H1 (cell line): ENCODE measurements at regions not wholly inside any gene's neighbourhood (a gene's known extent, or its start where the extent isn't known, plus 50 kb on each side); places are given as distances from the start of the nearest gene placed in this dataset.

Source experiments
- CTCF ChIA-PET: fragments of 300-600 bp; sonication (Branson Sonifier 250); formaldehyde crosslinking; loops from one replicate; lab custom pipeline; 2021; ENCODE audit not compliant: partially characterized antibody; lab: Charles Lee
- POLR2A ChIA-PET: fragments of 300-600 bp; sonication (Branson Sonifier 250); formaldehyde crosslinking; loops from one replicate; lab custom pipeline; 2021; ENCODE audit warnings: inconsistent platforms; ENCODE audit not compliant: partially characterized antibody; lab: Charles Lee
- DNase-seq, 2 experiments: peaks; one replicate each; pipeline versions ENCODE4 v3.0.0 to v3.0.0-alpha.2; 2010 to 2022; ENCODE audit warnings: low spot score in 2 of 2, low read depth in 1 of 2, mixed read lengths in 1 of 2
- FAIRE-seq: peaks from 2 replicates; lab custom pipeline; 2011; peaks lifted over from hg19 to GRCh38; lab: Jason Lieb, UNC
- H2AFZ ChIP-seq: 2 replicates; pipeline ENCODE4 v1.8.1; 2012; ENCODE audit warnings: low read length, inconsistent platforms
- H2AK5ac ChIP-seq: 2 replicates; pipeline ENCODE4 v1.6.1; 2013; ENCODE audit warnings: low read depth, low read length
- H2BK120ac ChIP-seq: replicated peaks from 2 replicates; pipeline ENCODE3; 2013; ENCODE audit warnings: low read depth, low read length, inconsistent platforms
- H2BK12ac ChIP-seq: 2 replicates; pipeline ENCODE4 v1.6.1; 2013; ENCODE audit warnings: low read depth, low read length
- H2BK15ac ChIP-seq: 2 replicates; pipeline ENCODE4 v1.6.1; 2013; ENCODE audit warnings: low read length
- H2BK20ac ChIP-seq: 2 replicates; pipeline ENCODE4 v1.6.1; 2013; ENCODE audit warnings: low read length
- H2BK5ac ChIP-seq: 2 replicates; pipeline ENCODE4 v1.6.1; 2013; ENCODE audit warnings: low read depth, low read length
- H3K14ac ChIP-seq: 2 replicates; pipeline ENCODE4 v1.6.1; 2013; ENCODE audit warnings: inconsistent platforms; ENCODE audit not compliant: insufficient read length
- H3K18ac ChIP-seq: 2 replicates; pipeline ENCODE4 v1.6.1; 2013; ENCODE audit warnings: low read length; ENCODE audit errors: extremely low read depth
- H3K23ac ChIP-seq: 2 replicates; pipeline ENCODE4 v1.6.1; 2013; ENCODE audit warnings: inconsistent platforms; ENCODE audit not compliant: insufficient read length
- H3K23me2 ChIP-seq: 2 replicates; pipeline ENCODE4 v1.6.1; 2013; ENCODE audit warnings: low read depth, low read length
- H3K27ac ChIP-seq: 2 replicates; pipeline ENCODE4 v1.6.1; 2011; ENCODE audit warnings: low read depth, low read length, inconsistent platforms
- H3K27me3 ChIP-seq, 4 experiments: replicated peaks in 1 of 4; 1 replicate in 1 of 4; 2 replicates in 3 of 4; pipeline versions ENCODE4 v1.6.1 to v1.8.1; 2011 to 2013; ENCODE audit warnings: low read length in 3 of 4, mild to moderate bottlenecking in 3 of 4, inconsistent platforms in 2 of 4, mixed read lengths in 2 of 4, moderate library complexity in 1 of 4; ENCODE audit not compliant: control insufficient read depth in 3 of 4, insufficient read depth in 3 of 4; ENCODE audit errors: extremely low read depth in 1 of 4
- H3K36me3 ChIP-seq, 4 experiments: 2 replicates each; pipeline versions ENCODE4 v1.6.1 to v1.8.1; 2011 to 2013; ENCODE audit warnings: mild to moderate bottlenecking in 4 of 4, low read length in 3 of 4, moderate library complexity in 2 of 4, control low read depth in 1 of 4, inconsistent platforms in 1 of 4; ENCODE audit not compliant: insufficient read depth in 4 of 4, control insufficient read depth in 2 of 4
- H3K4ac ChIP-seq: replicated peaks from 2 replicates; pipeline ENCODE3; 2013; ENCODE audit warnings: low read length, low read depth, mixed read lengths, inconsistent platforms; ENCODE audit not compliant: insufficient read length
- H3K4me1 ChIP-seq, 4 experiments: replicated peaks in 1 of 4; 1 replicate in 1 of 4; 2 replicates in 3 of 4; pipeline versions ENCODE4 v1.6.1 to v1.8.1; 2011 to 2013; ENCODE audit warnings: low read length in 3 of 4, inconsistent platforms in 2 of 4, mixed read lengths in 1 of 4; ENCODE audit not compliant: insufficient read depth in 4 of 4, control insufficient read depth in 3 of 4
- H3K4me2 ChIP-seq, 2 experiments: 2 replicates each; pipeline versions ENCODE4 v1.6.1 to v1.8.1; 2011 to 2013; ENCODE audit warnings: low read depth in 2 of 2, low read length in 2 of 2, control low read depth in 1 of 2, inconsistent platforms in 1 of 2, mild to moderate bottlenecking in 1 of 2; ENCODE audit not compliant: insufficient read depth in 1 of 2
- H3K4me3 ChIP-seq, 4 experiments: fragments of 200-600, 300-600 bp in 1 of 4; sonication (generic), shearing (Covaris generic), sonication (Bioruptor Twin) in 1 of 4; 2 replicates each; pipeline versions ENCODE4 v1.5.1 to v1.8.1; 2011 to 2016; ENCODE audit warnings: low read length in 4 of 4, low read depth in 3 of 4, control low read depth in 2 of 4, inconsistent platforms in 2 of 4, mild to moderate bottlenecking in 2 of 4, mixed read lengths in 1 of 4, moderate library complexity in 1 of 4; ENCODE audit not compliant: insufficient read depth in 2 of 4; ENCODE audit errors: extremely low read depth in 1 of 4
- H3K56ac ChIP-seq: replicated peaks from 2 replicates; pipeline ENCODE3; 2013; ENCODE audit warnings: low read depth, mild to moderate bottlenecking, mixed read lengths, low read length, inconsistent platforms; ENCODE audit not compliant: insufficient read length
- H3K79me1 ChIP-seq: 2 replicates; pipeline ENCODE4 v1.6.1; 2013; ENCODE audit warnings: low read depth, low read length, control low read depth
- H3K79me2 ChIP-seq, 2 experiments: 2 replicates each; pipeline versions ENCODE4 v1.6.1 to v1.8.1; 2012 to 2013; ENCODE audit warnings: low read length in 2 of 2, mild to moderate bottlenecking in 2 of 2, inconsistent platforms in 1 of 2; ENCODE audit not compliant: insufficient read depth in 2 of 2, control insufficient read depth in 1 of 2
- H3K9ac ChIP-seq, 4 experiments: replicated peaks in 1 of 4; 1 replicate in 1 of 4; 2 replicates in 3 of 4; pipeline versions ENCODE4 v1.6.1 to v1.8.1; 2011 to 2013; ENCODE audit warnings: low read depth in 3 of 4, low read length in 3 of 4, control low read depth in 2 of 4, mild to moderate bottlenecking in 2 of 4, moderate library complexity in 2 of 4, inconsistent platforms in 1 of 4; ENCODE audit errors: extremely low read depth in 1 of 4
- H3K9me3 ChIP-seq, 2 experiments: 2 replicates each; pipeline versions ENCODE4 v1.6.1 to v1.8.1; 2012 to 2013; ENCODE audit warnings: mild to moderate bottlenecking in 2 of 2, moderate library complexity in 2 of 2, control low read depth in 1 of 2, inconsistent platforms in 1 of 2, low read depth in 1 of 2, low read length in 1 of 2, mixed read lengths in 1 of 2; ENCODE audit not compliant: insufficient read depth in 2 of 2
- H4K20me1 ChIP-seq, 2 experiments: replicated peaks in 1 of 2; 2 replicates each; pipeline versions ENCODE3 to v1.8.1; 2011 to 2013; ENCODE audit warnings: inconsistent platforms in 2 of 2, low read length in 2 of 2, mild to moderate bottlenecking in 1 of 2; ENCODE audit not compliant: insufficient read depth in 2 of 2, control insufficient read depth in 1 of 2
- H4K5ac ChIP-seq: 2 replicates; pipeline ENCODE4 v1.6.1; 2013; ENCODE audit warnings: low read length, low read depth, mixed read lengths, inconsistent platforms; ENCODE audit not compliant: insufficient read length
- H4K8ac ChIP-seq: 2 replicates; pipeline ENCODE4 v1.8.0; 2013; ENCODE audit warnings: mild to moderate bottlenecking, moderate library complexity, low read length, inconsistent platforms; ENCODE audit not compliant: insufficient read depth; ENCODE audit errors: extremely low read depth
- H4K91ac ChIP-seq: replicated peaks from 2 replicates; pipeline ENCODE3; 2013; ENCODE audit warnings: low read length, mixed read lengths, inconsistent platforms; ENCODE audit not compliant: insufficient read length
- ATF2 ChIP-seq: IDR thresholded peaks from 2 replicates; pipeline ENCODE4 v1.6.1; 2012; ENCODE audit warnings: low read length, inconsistent platforms
- CEBPB ChIP-seq: IDR thresholded peaks from 2 replicates; pipeline ENCODE4 v1.6.1; 2012; ENCODE audit warnings: low read depth, low read length
- EZH2 ChIP-seq: fragments of 200-600 bp; sonication (generic); IDR thresholded peaks from 2 replicates; pipeline ENCODE4 v1.7.1; 2012; ENCODE audit warnings: low read depth, mild to moderate bottlenecking, moderate library complexity, low read length, inconsistent platforms; ENCODE audit not compliant: severe bottlenecking
- GABPA ChIP-seq: IDR thresholded peaks from 2 replicates; pipeline ENCODE4 v1.6.1; 2011; ENCODE audit warnings: mild to moderate bottlenecking, low read length, moderate library complexity, borderline replicate concordance; ENCODE audit not compliant: insufficient read depth
- SIN3A ChIP-seq, 2 experiments: IDR thresholded peaks in 1 of 2; conservative IDR thresholded peaks in 1 of 2; 2 replicates each; pipeline ENCODE4 v1.6.1; 2011 to 2012; ENCODE audit warnings: low read length in 2 of 2, improper control_type of control experiment in 1 of 2, low read depth in 1 of 2, mild to moderate bottlenecking in 1 of 2
- WGBS, 2 experiments: shearing (Covaris generic) in 1 of 2; methylation state at CpG; one replicate each; pipeline versions ENCODE4 v1.1.6 to v1.1.7; 2013 to 2015; ENCODE audit warnings: low lambda C conversion rate in 2 of 2, mixed read lengths in 2 of 2, inconsistent platforms in 1 of 2, low coverage in 1 of 2, missing lambda C conversion rate in 1 of 2; ENCODE audit not compliant: insufficient replicate concordance in 2 of 2, insufficient coverage in 1 of 2, insufficient read length in 1 of 2; ENCODE audit errors: extremely low coverage in 1 of 2, missing lambda C conversion rate in 1 of 2; 5-methylcytosine and 5-hydroxymethylcytosine counted together

GRCh38 chr3:102230057-102230456, 204.8 kb upstream of the ZPLD1 start:
- Histone ChIP-seq H3K9ac (no peak overlapping the region), H4K5ac (no peak overlapping the region), H4K20me1 (no peaks in the 10 kb centered on the region), H3K4me3 (no peak overlapping the region), H3K4me2 (no peak overlapping the region), H3K36me3 (no peaks in the 10 kb centered on the region), H3K56ac (no peak overlapping the region), H3K23ac (no peak overlapping the region), H2BK20ac (no peak overlapping the region), H3K79me2 (no peaks in the 10 kb centered on the region), H4K8ac (no peak overlapping the region), H2AK5ac (no peak overlapping the region), H2AFZ (no peak overlapping the region), H3K4me1 (peaks cover 0 to 4% (median 0%) of the 10 kb centered on the region in 4 experiments; a peak in 1 of 7 replicates), H3K23me2 (no peaks in the 10 kb centered on the region), H2BK120ac (no peak overlapping the region), H3K79me1 (no peaks in the 10 kb centered on the region), H3K27me3 (no peaks in the 10 kb centered on the region), H3K4ac (no peak overlapping the region), H3K14ac (no peak overlapping the region), H3K27ac (no peak overlapping the region), H3K18ac (no peak overlapping the region), H2BK5ac (no peak overlapping the region), H2BK12ac (no peak overlapping the region), H3K9me3 (no peaks in the 10 kb centered on the region), H2BK15ac (no peak overlapping the region), H4K91ac (no peak overlapping the region)
- ChIA-PET POLR2A (no interaction called here), CTCF (interaction anchor here (0.5 to 10.4 kb wide), 25 partner anchors 8 to 648 kb away, joined by 3 to 174 read pairs (median 6); no protein-coding TSS in a partner anchor)
- no peak for TF ChIP-seq EZH2
- TF ChIP-seq ATF2, result no peak
- TF ChIP-seq SIN3A (conservative IDR thresholded peaks at IDR 0.05 in 1 of 2, IDR thresholded peaks at IDR 0.05 in 1 of 2; ENCODE audit: low read depth in 1 of 2, low read length in 2 of 2), result no peak
- no peak for TF ChIP-seq GABPA
- TF ChIP-seq CEBPB, result 0 out of 2 replicates have a peak, but pooled peaks have one; percentile 15
- no peak for DNase-seq
- no peak for FAIRE-seq
- 95% methylated on average over 2 of the region's 2 CpGs; no CpG with 5 or more reads in 1 of the 2 experiments for WGBS, 2 experiments
